ENCODE measurements at regions not wholly inside any gene's neighbourhood (a gene's known extent, or its start where the extent isn't known, plus 50 kb on each side); places are given as distances from the start of the nearest gene placed in this dataset.

DNA sequence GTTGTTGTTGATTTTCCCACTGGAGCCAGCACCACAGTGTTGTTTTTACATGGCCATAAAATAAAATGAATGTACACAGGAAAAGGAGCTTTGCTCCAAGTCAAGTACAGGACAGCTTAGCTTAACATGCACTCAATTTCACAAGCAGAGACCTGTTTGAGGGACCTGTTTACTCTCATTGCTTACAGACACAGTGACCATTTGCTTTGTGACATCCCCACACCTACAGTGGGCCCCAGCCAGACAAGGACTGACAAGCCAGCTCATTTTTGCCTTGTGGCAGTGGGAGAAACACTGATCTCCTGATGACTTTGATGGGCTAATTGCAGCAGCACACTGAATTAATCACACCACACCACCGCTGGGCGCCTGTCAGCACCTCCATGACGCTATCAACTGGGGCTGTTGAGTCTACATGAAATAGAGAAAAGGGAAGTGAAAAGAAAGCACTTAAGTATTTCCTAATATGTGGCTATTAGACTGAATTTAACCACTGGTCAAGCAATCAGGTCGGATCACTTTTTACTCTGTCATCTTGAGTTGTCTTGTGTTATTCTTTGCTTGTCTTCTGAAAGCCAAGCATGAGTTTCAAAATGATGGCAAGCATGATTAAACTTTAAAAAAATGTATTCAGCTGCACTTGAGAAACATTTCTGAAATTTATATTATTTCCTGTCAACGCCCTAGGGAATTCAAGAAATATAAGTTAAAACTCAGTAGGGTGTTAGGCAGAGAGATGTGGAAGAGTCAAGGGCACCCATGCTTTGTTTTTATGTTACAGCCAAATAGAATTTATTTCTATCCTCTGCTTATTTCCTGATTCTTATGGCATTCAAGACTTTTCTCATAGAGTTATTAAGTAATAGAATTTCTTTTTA is 557.7 kb downstream of the RAB28 start:
- Mint-ChIP-seq H3K4me1 (no peaks in the 10 kb centered on the region), H3K27ac (no peak overlapping the region), H3K27me3 (no peaks in the 10 kb centered on the region), H3K9me3 (ENCODE audit: insufficient read depth) (no peaks in the 10 kb centered on the region), H3K4me3 (no peak overlapping the region)
- no peak overlapping the region for H2AFZ ChIP-seq (ENCODE audit: insufficient read depth, low read depth, low read length, poor library complexity, severe bottlenecking)
- TF ChIP-seq EZH2 (IDR thresholded peaks at IDR 0.05; ENCODE audit: borderline replicate concordance, insufficient read depth, low read depth, low read length, poor library complexity, severe bottlenecking) (no peak), CTCF (IDR thresholded peaks at IDR 0.05) (no peak)
- H3K36me3 ChIP-seq (replicated peaks in 1 of 2; ENCODE audit: control extremely low read depth in 1 of 2, control insufficient read depth in 1 of 2, extremely low read depth in 1 of 2, insufficient read depth in 2 of 2, low read length in 1 of 2), result no peaks in the 10 kb centered on the region
- no peak overlapping the region for H3K4me2 ChIP-seq (replicated peaks; ENCODE audit: low read depth, low read length, poor library complexity, severe bottlenecking)
- peaks cover 0 to 1% (median 0%) of the 10 kb centered on the region in 3 donors for H3K9me3 ChIP-seq (ENCODE audit: control extremely low read depth in 1 of 3, control insufficient read depth in 2 of 3, insufficient read depth in 1 of 3, low read length in 2 of 3)
- intact Hi-C loops (cut with micrococcal nuclease), result no loop called here
- no peaks in the 10 kb centered on the region for H3K79me2 ChIP-seq (ENCODE audit: control insufficient read depth, insufficient read depth, low read length)
- H4K20me1 ChIP-seq (ENCODE audit: control insufficient read depth, insufficient read depth, low read length, poor library complexity, severe bottlenecking), result no peaks in the 10 kb centered on the region
- no CpG with 5 or more reads among the region's 5 CpGs for WGBS (ENCODE audit: insufficient coverage)
- H3K27ac ChIP-seq (ENCODE audit: low read length in 2 of 2), result no peak overlapping the region
- CTCF ChIA-PET, result no interaction called here
- no peak overlapping the region for H3K4me3 ChIP-seq (ENCODE audit: control extremely low read depth in 1 of 5, extremely low read depth in 1 of 5, insufficient read depth in 1 of 5, low read depth in 2 of 5, low read length in 4 of 5)
- POLR2A ChIA-PET, result no interaction called here
- ATAC-seq (ENCODE audit: low read depth), result no peak
- H3K9ac ChIP-seq (ENCODE audit: low read length), result no peak overlapping the region
- DNase-seq, result no peak
- H3K27me3 ChIP-seq (replicated peaks in 1 of 4; ENCODE audit: control extremely low read depth in 1 of 4, control insufficient read depth in 3 of 4, insufficient read depth in 4 of 4, low read length in 3 of 4), result no peaks in the 10 kb centered on the region
- no peaks in the 10 kb centered on the region for H3K4me1 ChIP-seq (ENCODE audit: control insufficient read depth in 2 of 2, insufficient read depth in 2 of 2, low read length in 2 of 2)

GRCh38 chr4:12924728-12925320 is 559.3 kb downstream of the RAB28 start:
- Mint-ChIP-seq H3K4me3 (no peak overlapping the region), H3K27ac (no peak overlapping the region), H3K4me1 (no peaks in the 10 kb centered on the region), H3K9me3 (ENCODE audit: insufficient read depth) (no peaks in the 10 kb centered on the region), H3K27me3 (no peaks in the 10 kb centered on the region)
- Histone ChIP-seq H3K4me2 (replicated peaks; ENCODE audit: low read depth, low read length, poor library complexity, severe bottlenecking) (no peak overlapping the region), H3K36me3 (replicated peaks in 1 of 2; ENCODE audit: control extremely low read depth in 1 of 2, control insufficient read depth in 1 of 2, extremely low read depth in 1 of 2, insufficient read depth in 2 of 2, low read length in 1 of 2) (no peaks in the 10 kb centered on the region), H3K9ac (ENCODE audit: low read length) (no peak overlapping the region), H3K27me3 (replicated peaks in 1 of 4; ENCODE audit: control extremely low read depth in 1 of 4, control insufficient read depth in 3 of 4, insufficient read depth in 4 of 4, low read length in 3 of 4) (no peaks in the 10 kb centered on the region), H4K20me1 (ENCODE audit: control insufficient read depth, insufficient read depth, low read length, poor library complexity, severe bottlenecking) (no peaks in the 10 kb centered on the region), H3K4me1 (ENCODE audit: control insufficient read depth in 2 of 2, insufficient read depth in 2 of 2, low read length in 2 of 2) (no peaks in the 10 kb centered on the region), H2AFZ (ENCODE audit: insufficient read depth, low read depth, low read length, poor library complexity, severe bottlenecking) (no peak overlapping the region), H3K27ac (ENCODE audit: low read length in 2 of 2) (no peak overlapping the region), H3K4me3 (ENCODE audit: control extremely low read depth in 1 of 5, extremely low read depth in 1 of 5, insufficient read depth in 1 of 5, low read depth in 2 of 5, low read length in 4 of 5) (no peak overlapping the region), H3K79me2 (ENCODE audit: control insufficient read depth, insufficient read depth, low read length) (no peaks in the 10 kb centered on the region), H3K9me3 (ENCODE audit: control extremely low read depth in 1 of 3, control insufficient read depth in 2 of 3, insufficient read depth in 1 of 3, low read length in 2 of 3) (peaks cover 0 to 1% (median 0%) of the 10 kb centered on the region in 3 donors)
- DNase-seq (no peak), ATAC-seq (ENCODE audit: low read depth) (no peak)
- 95% methylated on average over 2 of the region's 2 CpGs for WGBS (ENCODE audit: insufficient coverage)
- TF ChIP-seq EZH2 (IDR thresholded peaks at IDR 0.05; ENCODE audit: borderline replicate concordance, insufficient read depth, low read depth, low read length, poor library complexity, severe bottlenecking), result no peak
- TF ChIP-seq CTCF (IDR thresholded peaks at IDR 0.05), result no peak
- ChIA-PET CTCF (no interaction called here), POLR2A (no interaction called here)
- intact Hi-C loops (cut with micrococcal nuclease), result no loop called here

Measured in B cell (primary cell).